Osteocyte (in vitro differentiated cells): ENCODE measurements at regions not wholly inside any gene's neighbourhood (a gene's known extent, or its start where the extent isn't known, plus 50 kb on each side); places are given as distances from the start of the nearest gene placed in this dataset.

ENCODE experiments used
- DNase-seq: peaks from one replicate; pipeline ENCODE4 v3.0.0; 2021; ENCODE audit warnings: mixed read lengths; ENCODE audit not compliant: unreplicated experiment; ENCODE audit errors: extremely low spot score
- H3K27ac Mint-ChIP-seq: one replicate; pipeline ENCODE4 v1.8.0; 2021; ENCODE audit warnings: mild to moderate bottlenecking, mixed read lengths; ENCODE audit not compliant: unreplicated experiment
- H3K27me3 Mint-ChIP-seq: one replicate; pipeline ENCODE4 v1.8.0; 2021; ENCODE audit warnings: mixed read lengths; ENCODE audit not compliant: unreplicated experiment
- H3K36me3 Mint-ChIP-seq: one replicate; pipeline ENCODE4 v1.8.0; 2021; ENCODE audit warnings: mixed read lengths; ENCODE audit not compliant: unreplicated experiment
- H3K4me1 Mint-ChIP-seq: one replicate; pipeline ENCODE4 v1.8.0; 2021; ENCODE audit warnings: mixed read lengths; ENCODE audit not compliant: unreplicated experiment
- H3K4me3 Mint-ChIP-seq: one replicate; pipeline ENCODE4 v1.8.0; 2021; ENCODE audit warnings: mild to moderate bottlenecking, moderate library complexity, mixed read lengths; ENCODE audit not compliant: unreplicated experiment
- H3K9me3 Mint-ChIP-seq: one replicate; pipeline ENCODE4 v1.8.0; 2021; ENCODE audit warnings: mixed read lengths; ENCODE audit not compliant: unreplicated experiment
- CTCF ChIP-seq: fragments of 200-600 bp; sonication (generic); IDR thresholded peaks from 2 replicates; pipeline ENCODE4 v1.5.0; 2021; ENCODE audit warnings: antibody characterized with exemption, mild to moderate bottlenecking, moderate library complexity

DNA sequence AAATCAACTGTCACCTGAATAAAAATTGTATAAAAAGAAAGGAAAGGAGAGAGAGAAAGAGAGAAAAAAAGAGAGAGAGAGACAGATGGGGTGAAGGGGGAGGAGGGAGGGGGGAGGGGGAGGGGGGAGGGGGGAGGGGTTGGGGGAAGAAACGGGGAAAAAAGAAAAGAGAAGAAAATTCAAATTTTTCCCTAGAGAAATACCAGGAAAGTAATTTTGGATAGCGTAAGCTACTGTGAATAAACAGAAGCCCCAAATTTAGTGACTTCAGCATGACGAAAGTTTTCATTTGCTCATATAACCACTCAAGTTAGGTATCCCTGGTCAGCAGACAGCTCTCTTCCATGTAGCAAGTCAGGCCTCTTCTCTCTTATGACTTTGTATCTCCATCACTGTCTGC is 289.4 kb upstream of the MYOCD start:
- TF ChIP-seq CTCF = no peak
- Mint-ChIP-seq H3K27ac (no peak overlapping the region), H3K27me3 (no peaks in the 10 kb centered on the region), H3K4me3 (no peak overlapping the region), H3K4me1 (no peaks in the 10 kb centered on the region), H3K36me3 (peaks cover 2% of the 10 kb centered on the region), H3K9me3 (peaks cover 20% of the 10 kb centered on the region)
- DNase-seq = no peak

- Mint-ChIP-seq H3K4me3 (no peak overlapping the region), H3K27ac (peak overlapping the region; percentile 78), H3K36me3 (no peaks in the 10 kb centered on the region), H3K4me1 (peaks cover 1% of the 10 kb centered on the region), H3K9me3 (no peaks in the 10 kb centered on the region), H3K27me3 (no peaks in the 10 kb centered on the region)
- no peak for TF ChIP-seq CTCF
- DNase-seq = no peak
Observed at GRCh38 chr17:12386225-12386624, 279.5 kb upstream of the MYOCD start.

DNA sequence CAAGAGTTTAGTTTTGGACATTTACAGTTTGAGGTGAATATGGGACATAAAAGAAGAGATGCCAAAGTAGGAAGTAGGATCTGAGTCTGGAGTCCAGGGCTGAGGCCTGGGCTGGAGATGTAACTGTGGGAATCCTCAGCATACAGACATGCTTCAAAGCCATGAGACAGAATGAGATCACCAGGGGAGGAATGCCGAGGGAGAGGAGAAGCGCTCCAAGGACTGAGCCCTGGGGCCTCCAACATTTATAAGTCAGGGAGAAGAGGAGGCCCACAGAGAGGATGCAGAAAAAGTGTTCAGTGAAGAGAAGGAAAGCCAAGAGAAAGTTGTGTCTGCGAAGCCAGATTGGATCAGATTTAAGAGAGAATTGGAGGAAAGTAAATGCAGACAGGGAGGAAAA is 277.5 kb upstream of the MYOCD start:
- no peak for DNase-seq
- no peak overlapping the region for H3K4me3 Mint-ChIP-seq
- H3K9me3 Mint-ChIP-seq = no peaks in the 10 kb centered on the region

DNA sequence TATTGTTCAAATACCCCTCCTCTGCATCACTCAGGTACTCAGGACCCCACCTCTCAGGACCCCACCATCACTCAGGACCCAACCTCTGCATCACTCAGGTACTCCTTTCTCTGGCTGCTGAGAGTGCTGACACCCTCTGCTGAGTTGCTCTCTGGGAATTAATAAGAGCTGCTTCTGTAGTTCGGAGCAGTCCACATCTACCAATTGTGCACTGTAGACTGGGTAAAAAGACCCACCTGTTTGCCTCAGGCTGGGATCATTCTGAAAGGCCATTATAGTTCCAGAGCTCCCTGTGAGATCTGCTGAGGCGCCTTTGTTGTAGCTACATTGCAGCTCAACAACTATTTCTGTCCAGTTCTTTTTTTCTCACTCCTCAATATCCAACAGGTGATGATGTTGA is 276.3 kb upstream of the MYOCD start:
- peaks cover 10% of the 10 kb centered on the region for H3K4me1 Mint-ChIP-seq
- H3K4me3 Mint-ChIP-seq = no peak overlapping the region
- H3K36me3 Mint-ChIP-seq = no peaks in the 10 kb centered on the region
- H3K27me3 Mint-ChIP-seq = no peaks in the 10 kb centered on the region
- H3K27ac Mint-ChIP-seq = no peak overlapping the region
- DNase-seq = no peak
- no peaks in the 10 kb centered on the region for H3K9me3 Mint-ChIP-seq
- TF ChIP-seq CTCF = no peak

More for the DNA sequence above, 277.5 kb upstream of the MYOCD start:
- H3K27ac Mint-ChIP-seq = no peak overlapping the region
- H3K36me3 Mint-ChIP-seq = no peaks in the 10 kb centered on the region
- H3K27me3 Mint-ChIP-seq = no peaks in the 10 kb centered on the region
- peaks cover 7% of the 10 kb centered on the region for H3K4me1 Mint-ChIP-seq
- TF ChIP-seq CTCF = no peak

DNA sequence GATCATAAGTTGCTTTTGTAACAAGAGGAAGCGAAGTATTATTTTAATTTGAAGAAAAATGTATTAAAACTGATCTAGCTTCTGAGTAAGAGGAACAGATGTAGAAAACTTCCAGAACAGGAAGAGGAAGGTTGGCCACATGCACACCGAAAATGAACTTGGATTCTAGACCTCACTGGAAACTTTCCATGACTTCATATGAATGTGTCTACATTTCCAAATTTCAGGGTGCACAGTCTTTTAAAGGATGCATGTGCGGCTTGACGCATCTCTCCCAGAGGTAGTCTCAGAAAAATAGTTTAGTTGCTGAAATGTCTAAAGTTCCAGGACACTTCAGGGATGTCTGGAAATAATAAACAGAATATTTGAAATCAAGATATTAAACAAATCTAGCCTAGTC is 275.1 kb upstream of the MYOCD start:
- Mint-ChIP-seq H3K27me3 (no peaks in the 10 kb centered on the region), H3K36me3 (no peaks in the 10 kb centered on the region), H3K4me1 (peaks cover 10% of the 10 kb centered on the region), H3K27ac (no peak overlapping the region), H3K4me3 (no peak overlapping the region), H3K9me3 (peaks cover 6% of the 10 kb centered on the region)
- no peak for DNase-seq
- TF ChIP-seq CTCF = no peak
